Neuronal stem cell (in vitro differentiated cells): ENCODE measurements at regions not wholly inside any gene's neighbourhood (a gene's known extent, or its start where the extent isn't known, plus 50 kb on each side); places are given as distances from the start of the nearest gene placed in this dataset.

Source experiments
- DNase-seq: peaks from one replicate; pipeline ENCODE4 v3.0.0-alpha.2; 2013; ENCODE audit warnings: low spot score
- H2AFZ ChIP-seq: one replicate; pipeline ENCODE4 v1.6.1; 2013; ENCODE audit warnings: mild to moderate bottlenecking, low read length, inconsistent platforms
- H2AK5ac ChIP-seq: 2 replicates; pipeline ENCODE4 v1.6.1; 2013; ENCODE audit warnings: low read depth, mild to moderate bottlenecking, inconsistent platforms, low read length, moderate library complexity, mixed read lengths
- H2BK120ac ChIP-seq: 2 replicates; pipeline ENCODE4 v1.6.1; 2013; ENCODE audit warnings: low read depth, mild to moderate bottlenecking, inconsistent platforms, low read length, moderate library complexity, mixed read lengths
- H2BK12ac ChIP-seq: one replicate; pipeline ENCODE4 v1.6.1; 2013; ENCODE audit warnings: low read length, inconsistent platforms
- H2BK15ac ChIP-seq: 2 replicates; pipeline ENCODE4 v1.6.1; 2013; ENCODE audit warnings: mild to moderate bottlenecking, low read length, inconsistent platforms, mixed read lengths
- H2BK5ac ChIP-seq: one replicate; pipeline ENCODE4 v1.6.1; 2013; ENCODE audit warnings: inconsistent platforms, mild to moderate bottlenecking, low read length, moderate library complexity
- H3K14ac ChIP-seq: one replicate; pipeline ENCODE4 v1.6.1; 2013; ENCODE audit warnings: low read length, inconsistent platforms
- H3K18ac ChIP-seq: 2 replicates; pipeline ENCODE4 v1.6.1; 2013; ENCODE audit warnings: low read length, inconsistent platforms
- H3K23ac ChIP-seq: 2 replicates; pipeline ENCODE4 v1.6.1; 2013; ENCODE audit warnings: low read depth, mild to moderate bottlenecking, mixed read lengths, low read length, inconsistent platforms; ENCODE audit not compliant: poor library complexity
- H3K27ac ChIP-seq: replicated peaks from 3 replicates; pipeline ENCODE4 v1.5.1; 2013; ENCODE audit warnings: low read length, inconsistent platforms
- H3K27me3 ChIP-seq, 3 experiments: 2 replicates each; pipeline ENCODE4 v1.6.1; 2013; ENCODE audit warnings: low read length in 3 of 3, mild to moderate bottlenecking in 2 of 3, inconsistent platforms in 1 of 3, low read depth in 1 of 3, mixed read lengths in 1 of 3, moderate library complexity in 1 of 3; ENCODE audit not compliant: control insufficient read depth in 3 of 3, insufficient read depth in 3 of 3
- H3K36me3 ChIP-seq, 2 donors: replicated peaks in 1 of 2; 2 replicates each; pipeline ENCODE4 v1.6.1; 2013; ENCODE audit warnings: low read length in 2 of 2; ENCODE audit not compliant: control insufficient read depth in 2 of 2, insufficient read depth in 2 of 2
- H3K4ac ChIP-seq: 2 replicates; pipeline ENCODE4 v1.6.1; 2013; ENCODE audit warnings: inconsistent platforms, mild to moderate bottlenecking, low read length, moderate library complexity
- H3K4me1 ChIP-seq, 2 donors: 1 replicate in 1 of 2; 2 replicates in 1 of 2; pipeline ENCODE4 v1.6.1; 2013; ENCODE audit warnings: low read length in 2 of 2, low read depth in 1 of 2; ENCODE audit not compliant: control insufficient read depth in 2 of 2, insufficient read depth in 1 of 2
- H3K4me2 ChIP-seq: one replicate; pipeline ENCODE4 v1.6.1; 2013; ENCODE audit warnings: mild to moderate bottlenecking, low read length, inconsistent platforms; ENCODE audit not compliant: insufficient read depth, poor library complexity, severe bottlenecking
- H3K4me3 ChIP-seq, 2 donors: 2 replicates each; pipeline ENCODE4 v1.5.1; 2013; ENCODE audit warnings: low read length in 2 of 2, mild to moderate bottlenecking in 2 of 2, inconsistent platforms in 1 of 2, moderate library complexity in 1 of 2
- H3K79me1 ChIP-seq: one replicate; pipeline ENCODE4 v1.6.1; 2013; ENCODE audit warnings: low read depth, mild to moderate bottlenecking, inconsistent platforms, low read length, moderate library complexity
- H3K9ac ChIP-seq: one replicate; pipeline ENCODE4 v1.6.1; 2013; ENCODE audit warnings: mild to moderate bottlenecking, low read depth, low read length, inconsistent platforms; ENCODE audit not compliant: poor library complexity
- H3K9me3 ChIP-seq, 2 donors: replicated peaks in 1 of 2; 2 replicates each; pipeline versions ENCODE3 to v1.6.1; 2013; ENCODE audit warnings: low read length in 2 of 2, mild to moderate bottlenecking in 2 of 2, inconsistent platforms in 1 of 2, low read depth in 1 of 2, mixed read lengths in 1 of 2, moderate library complexity in 1 of 2; ENCODE audit not compliant: control insufficient read depth in 2 of 2, insufficient read depth in 1 of 2
- H4K8ac ChIP-seq: one replicate; pipeline ENCODE4 v1.6.1; 2013; ENCODE audit warnings: low read depth, mild to moderate bottlenecking, inconsistent platforms, low read length, moderate library complexity
- H4K91ac ChIP-seq: one replicate; pipeline ENCODE4 v1.6.1; 2013; ENCODE audit warnings: low read length, low read depth, mild to moderate bottlenecking, inconsistent platforms; ENCODE audit not compliant: poor library complexity
- WGBS, 2 donors: extraction: QIAGEN DNeasy Blood & Tissue Kit; methylation state at CpG; one replicate each; pipeline ENCODE4 v1.1.7; 2013; ENCODE audit warnings: missing lambda C conversion rate in 2 of 2, mixed read lengths in 1 of 2; ENCODE audit not compliant: insufficient read length in 2 of 2, insufficient replicate concordance in 1 of 2; ENCODE audit errors: extremely low coverage in 2 of 2; 5-methylcytosine and 5-hydroxymethylcytosine counted together

DNA sequence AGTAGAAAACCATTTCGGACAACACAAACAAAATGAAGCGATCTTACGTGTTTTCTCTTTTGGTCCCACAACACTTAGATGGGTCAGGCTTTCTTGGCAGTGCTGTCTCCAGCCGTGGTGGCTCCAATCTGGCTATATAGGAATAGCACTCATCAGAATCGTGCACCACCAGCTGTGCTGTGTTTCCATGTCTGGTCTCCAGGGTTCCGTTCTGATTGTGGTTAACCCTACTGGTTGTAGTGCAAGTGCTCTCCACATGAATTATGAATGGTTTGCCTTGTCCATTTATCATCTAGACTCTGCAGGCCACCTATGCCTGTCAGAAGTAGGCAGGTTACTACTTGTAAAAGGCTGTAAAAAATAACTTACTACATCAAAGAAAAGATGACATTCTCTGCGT, 536.3 kb downstream of the IQCM start:
- Histone ChIP-seq H3K18ac (no peak overlapping the region), H3K4me3 (no peak overlapping the region), H3K36me3 (no peaks in the 10 kb centered on the region), H2BK15ac (no peak overlapping the region), H2BK12ac (no peak overlapping the region), H4K8ac (no peak overlapping the region), H3K9ac (no peak overlapping the region), H3K27me3 (no peaks in the 10 kb centered on the region), H3K14ac (no peak overlapping the region), H3K4me1 (no peaks in the 10 kb centered on the region), H3K27ac (no peak overlapping the region), H2AFZ (no peak overlapping the region), H3K4me2 (no peak overlapping the region), H3K79me1 (no peaks in the 10 kb centered on the region), H2BK5ac (no peak overlapping the region), H4K91ac (no peak overlapping the region), H2AK5ac (no peak overlapping the region), H3K23ac (no peak overlapping the region), H3K4ac (no peak overlapping the region), H3K9me3 (no peaks in the 10 kb centered on the region), H2BK120ac (no peak overlapping the region)
- WGBS, 2 donors, result no CpG with 5 or more reads among the region's 7 CpGs
- no peak for DNase-seq

DNA sequence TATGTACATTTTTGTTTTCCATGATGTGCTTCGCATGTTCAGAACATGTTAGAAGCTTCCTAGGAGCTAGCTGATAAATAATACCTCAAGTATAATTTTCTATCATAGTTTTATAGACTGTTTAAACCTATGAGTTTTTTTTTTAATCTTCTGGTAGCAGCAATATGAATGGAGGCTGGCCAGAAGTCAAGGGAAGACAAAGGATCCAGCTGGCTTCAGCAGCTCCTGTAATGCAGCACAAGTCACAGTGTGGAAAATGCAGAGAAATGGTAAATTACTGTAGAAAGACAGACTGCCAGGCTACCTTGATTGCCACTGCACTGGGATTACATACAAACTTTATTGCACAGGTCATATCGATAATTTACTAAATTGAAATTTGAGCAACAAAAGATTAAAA, 537.9 kb downstream of the IQCM start:
- Histone ChIP-seq H2BK5ac (no peak overlapping the region), H2BK15ac (no peak overlapping the region), H4K8ac (no peak overlapping the region), H3K79me1 (no peaks in the 10 kb centered on the region), H4K91ac (no peak overlapping the region), H2BK12ac (no peak overlapping the region), H2AK5ac (no peak overlapping the region), H3K14ac (no peak overlapping the region), H3K36me3 (no peaks in the 10 kb centered on the region), H3K4me2 (no peak overlapping the region), H3K18ac (no peak overlapping the region), H3K4ac (no peak overlapping the region), H3K27ac (no peak overlapping the region), H3K9ac (no peak overlapping the region), H3K23ac (no peak overlapping the region), H3K9me3 (no peaks in the 10 kb centered on the region), H3K4me3 (no peak overlapping the region), H3K27me3 (no peaks in the 10 kb centered on the region), H2AFZ (no peak overlapping the region), H3K4me1 (no peaks in the 10 kb centered on the region), H2BK120ac (no peak overlapping the region)
- no peak for DNase-seq
- no CpG with 5 or more reads among the region's 2 CpGs for WGBS, 2 donors

DNA sequence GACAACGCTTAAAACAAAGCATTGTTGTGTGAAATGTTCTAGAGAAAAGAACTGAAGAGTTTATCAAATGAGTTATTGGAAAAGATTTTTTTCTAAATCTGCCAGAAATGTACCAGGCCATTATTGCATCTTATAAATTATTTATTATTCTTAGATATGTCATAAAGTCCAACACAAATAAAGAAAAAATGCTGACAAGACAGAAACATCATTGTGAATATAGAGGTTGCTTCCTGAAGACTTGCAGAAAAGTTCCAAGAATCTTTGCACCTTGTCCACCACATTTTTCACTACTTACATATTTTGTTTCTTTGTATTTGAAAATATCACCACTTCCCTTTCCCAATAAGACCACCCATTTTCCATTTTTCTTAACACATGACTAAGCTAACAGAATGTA, 545.8 kb downstream of the IQCM start:
- H3K18ac ChIP-seq, result no peak overlapping the region
- no peak overlapping the region for H2AFZ ChIP-seq
- no peaks in the 10 kb centered on the region for H3K9me3 ChIP-seq
- H4K8ac ChIP-seq, result no peak overlapping the region
- H2BK120ac ChIP-seq, result no peak overlapping the region
- no peaks in the 10 kb centered on the region for H3K79me1 ChIP-seq
- H2BK5ac ChIP-seq, result no peak overlapping the region
- no peak for DNase-seq
- H3K9ac ChIP-seq, result no peak overlapping the region
- H3K4me3 ChIP-seq, result no peak overlapping the region
- no peaks in the 10 kb centered on the region for H3K27me3 ChIP-seq
- H2AK5ac ChIP-seq, result no peak overlapping the region
- H3K4me2 ChIP-seq, result no peak overlapping the region
- no peak overlapping the region for H3K27ac ChIP-seq
- H3K23ac ChIP-seq, result no peak overlapping the region
- no peak overlapping the region for H3K4ac ChIP-seq
- no CpG with 5 or more reads among the region's 1 CpG for WGBS, 2 donors
- H3K4me1 ChIP-seq, result no peaks in the 10 kb centered on the region
- no peaks in the 10 kb centered on the region for H3K36me3 ChIP-seq
- H4K91ac ChIP-seq, result no peak overlapping the region
- H3K14ac ChIP-seq, result no peak overlapping the region
- H2BK15ac ChIP-seq, result no peak overlapping the region
- no peak overlapping the region for H2BK12ac ChIP-seq

DNA sequence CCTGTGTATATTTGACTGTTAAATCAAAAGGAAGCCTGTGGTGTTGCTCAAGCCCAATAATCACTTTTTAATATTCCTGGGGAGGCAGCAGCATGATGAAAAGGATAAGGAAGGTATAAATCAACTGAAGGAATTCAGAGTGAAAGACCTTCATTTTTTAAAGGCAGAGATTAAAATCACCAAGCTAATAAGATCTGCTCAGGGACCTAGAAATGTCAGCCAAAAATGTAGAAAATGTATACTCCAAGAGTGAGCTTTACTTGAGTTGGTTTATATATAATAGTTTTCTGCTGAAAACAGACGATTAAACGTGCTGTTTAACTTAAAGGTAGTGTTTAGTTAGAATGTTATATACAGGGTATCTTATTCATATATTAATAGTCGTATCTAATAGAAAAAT, 549.3 kb downstream of the IQCM start:
- H2AFZ ChIP-seq, result no peak overlapping the region
- H3K4me2 ChIP-seq, result no peak overlapping the region
- H2BK120ac ChIP-seq, result no peak overlapping the region
- H3K27ac ChIP-seq, result no peak overlapping the region
- H3K4me1 ChIP-seq, result no peaks in the 10 kb centered on the region
- H3K36me3 ChIP-seq, result no peaks in the 10 kb centered on the region
- no peak overlapping the region for H4K91ac ChIP-seq
- H3K79me1 ChIP-seq, result no peaks in the 10 kb centered on the region
- no peak overlapping the region for H2BK5ac ChIP-seq
- no peak overlapping the region for H2BK15ac ChIP-seq
- H3K27me3 ChIP-seq, result no peaks in the 10 kb centered on the region
- H2AK5ac ChIP-seq, result no peak overlapping the region
- no peak overlapping the region for H3K4me3 ChIP-seq
- DNase-seq, result no peak
- H2BK12ac ChIP-seq, result no peak overlapping the region
- no peak overlapping the region for H3K14ac ChIP-seq
- no peaks in the 10 kb centered on the region for H3K9me3 ChIP-seq
- H3K9ac ChIP-seq, result no peak overlapping the region
- WGBS, 2 donors, result no CpG with 5 or more reads among the region's 3 CpGs
- no peak overlapping the region for H3K18ac ChIP-seq
- no peak overlapping the region for H3K23ac ChIP-seq
- no peak overlapping the region for H3K4ac ChIP-seq
- H4K8ac ChIP-seq, result no peak overlapping the region
